ENCODE measurements at regions not wholly inside any gene's neighbourhood (a gene's known extent, or its start where the extent isn't known, plus 50 kb on each side); places are given as distances from the start of the nearest gene placed in this dataset.

GRCh38 chr10:106498675-106499074 is 665.8 kb downstream of the SORCS1 start:
- TF ChIP-seq CTCF (IDR thresholded peaks at IDR 0.05) = no peak
- TF ChIP-seq POLR2A (IDR thresholded peaks at IDR 0.05; ENCODE audit: low read depth) = no peak
- TF ChIP-seq POLR2AphosphoS5 (IDR thresholded peaks at IDR 0.05) = no peak

Data from esophagus muscularis mucosa (tissue), 3 donors.